ENCODE measurements at regions not wholly inside any gene's neighbourhood (a gene's known extent, or its start where the extent isn't known, plus 50 kb on each side); places are given as distances from the start of the nearest gene placed in this dataset.
"Not testable (repeated sequence)": the region's sequence is repeated elsewhere in the genome, so short reads cannot be mapped to it uniquely, and the experiment has no call there.

- no peak for DNase-seq (ENCODE audit: low spot score)
These were observed 98.1 kb downstream of the CCDC71L start for GRCh38 chr7:106562711-106563366.

GRCh38 chr7:106561666-106562411, 99.1 kb downstream of the CCDC71L start:
- DNase-seq (ENCODE audit: low spot score): no peak

- no peak for DNase-seq (ENCODE audit: low spot score)
These were observed 99.8 kb downstream of the CCDC71L start for GRCh38 chr7:106561151-106561550.

- no peak for DNase-seq (ENCODE audit: low spot score)
These were observed 100.5 kb downstream of the CCDC71L start for GRCh38 chr7:106560482-106560881.

- DNase-seq (ENCODE audit: low spot score): not testable (repeated sequence)
These were observed 104.7 kb downstream of the CCDC71L start for GRCh38 chr7:106556244-106556643.

GRCh38 chr7:106554623-106555022, 106.3 kb downstream of the CCDC71L start:
- not testable (repeated sequence) for DNase-seq (ENCODE audit: low spot score)

GRCh38 chr7:106553446-106553836, 107.5 kb downstream of the CCDC71L start:
- no peak for DNase-seq (ENCODE audit: low spot score)

- DNase-seq (ENCODE audit: low spot score): no peak
These were observed 108.1 kb downstream of the CCDC71L start for GRCh38 chr7:106552645-106553445.

- DNase-seq (ENCODE audit: low spot score): no peak
These were observed 109.0 kb downstream of the CCDC71L start for GRCh38 chr7:106551936-106552335.

GRCh38 chr7:106548491-106548890, 112.5 kb downstream of the CCDC71L start:
- DNase-seq (ENCODE audit: low spot score): no peak

- DNase-seq (ENCODE audit: low spot score): no peak
These were observed 115.7 kb downstream of the CCDC71L start for GRCh38 chr7:106545275-106545674.

- DNase-seq (ENCODE audit: low spot score): no peak
These were observed 117.7 kb downstream of the CCDC71L start for GRCh38 chr7:106543221-106543757.

- peak; percentile 84 for DNase-seq (ENCODE audit: low spot score)
These were observed 118.3 kb downstream of the CCDC71L start for GRCh38 chr7:106542550-106543220.

GRCh38 chr7:106538638-106539037, 122.3 kb downstream of the CCDC71L start:
- DNase-seq (ENCODE audit: low spot score): no peak

- DNase-seq (ENCODE audit: low spot score): no peak
These were observed 123.8 kb downstream of the CCDC71L start for GRCh38 chr7:106537119-106537518.

GRCh38 chr7:106536079-106536478, 124.9 kb downstream of the CCDC71L start:
- DNase-seq (ENCODE audit: low spot score): no peak

- peak; percentile 65 for DNase-seq (ENCODE audit: low spot score)
These were observed 125.6 kb downstream of the CCDC71L start for GRCh38 chr7:106535234-106535932.

- DNase-seq (ENCODE audit: low spot score): no peak
These were observed 126.6 kb downstream of the CCDC71L start for GRCh38 chr7:106534271-106534846.

GRCh38 chr7:106530183-106530582, 130.8 kb downstream of the CCDC71L start:
- not testable (repeated sequence) for DNase-seq (ENCODE audit: low spot score)

GRCh38 chr7:106526617-106527016, 134.3 kb downstream of the CCDC71L start:
- not testable (repeated sequence) for DNase-seq (ENCODE audit: low spot score)

GRCh38 chr7:106524690-106525059, 136.3 kb downstream of the CCDC71L start:
- no peak for DNase-seq (ENCODE audit: low spot score)

Data from AG20443 (cell line).